ENCODE measurements at regions not wholly inside any gene's neighbourhood (a gene's known extent, or its start where the extent isn't known, plus 50 kb on each side); places are given as distances from the start of the nearest gene placed in this dataset.
A peak's percentile ranks its signal among the peaks of the same experiment; 100 is the strongest.

- Histone ChIP-seq H3K4me2 (no peak overlapping the region), H3K4me3 (no peak overlapping the region), H3K27ac (no peak overlapping the region), H4K20me1 (ENCODE audit: insufficient read depth, poor library complexity, severe bottlenecking) (no peaks in the 10 kb centered on the region), H3K9me2 (replicated peaks; ENCODE audit: insufficient read depth) (no peaks in the 10 kb centered on the region), H3K27me3 (peaks cover 6% of the 10 kb centered on the region), H2AFZ (no peak overlapping the region), H3K4me1 (ENCODE audit: insufficient read depth) (peaks cover 19% of the 10 kb centered on the region), H3K79me2 (no peaks in the 10 kb centered on the region), H3K36me3 (replicated peaks; ENCODE audit: insufficient read depth, low read depth) (no peaks in the 10 kb centered on the region), H3K9me3 (ENCODE audit: low read depth) (no peaks in the 10 kb centered on the region)
- WGBS (ENCODE audit: low lambda C conversion rate, missing lambda C conversion rate) = 71% methylated on average over 9 of the region's 10 CpGs
- no peak for DNase-seq (ENCODE audit: low spot score)
- TF ChIP-seq CTCF (IDR thresholded peaks at IDR 0.05; ENCODE audit: poor library complexity) (no peak), EZH2phosphoT487 (IDR thresholded peaks at IDR 0.05; ENCODE audit: low read depth, severe bottlenecking, unreplicated experiment) (no peak), EZH2 (IDR thresholded peaks at IDR 0.05; ENCODE audit: borderline replicate concordance) (no peak)
Measured at GRCh38 chr2:207256476-207257207, 90.9 kb upstream of the KLF7 start.

- WGBS (ENCODE audit: low lambda C conversion rate, missing lambda C conversion rate) = 59% methylated on average over 11 of the region's 11 CpGs
- DNase-seq (ENCODE audit: low spot score) = no peak
- no peaks in the 10 kb centered on the region for H3K36me3 ChIP-seq (replicated peaks; ENCODE audit: insufficient read depth, low read depth)
- H3K9me3 ChIP-seq (ENCODE audit: low read depth) = no peaks in the 10 kb centered on the region
- no peaks in the 10 kb centered on the region for H3K9me2 ChIP-seq (replicated peaks; ENCODE audit: insufficient read depth)
- H4K20me1 ChIP-seq (ENCODE audit: insufficient read depth, poor library complexity, severe bottlenecking) = no peaks in the 10 kb centered on the region
- H3K4me1 ChIP-seq (ENCODE audit: insufficient read depth) = peaks cover 19% of the 10 kb centered on the region
- no peak for TF ChIP-seq CTCF (IDR thresholded peaks at IDR 0.05; ENCODE audit: poor library complexity)
- no peak for TF ChIP-seq EZH2 (IDR thresholded peaks at IDR 0.05; ENCODE audit: borderline replicate concordance)
- no peak for TF ChIP-seq EZH2phosphoT487 (IDR thresholded peaks at IDR 0.05; ENCODE audit: low read depth, severe bottlenecking, unreplicated experiment)
- H3K27me3 ChIP-seq = peaks cover 6% of the 10 kb centered on the region
- H3K4me2 ChIP-seq = no peak overlapping the region
- H3K79me2 ChIP-seq = no peaks in the 10 kb centered on the region
- H3K27ac ChIP-seq = peak overlapping the region; percentile 20
- H3K4me3 ChIP-seq = no peak overlapping the region
- H2AFZ ChIP-seq = no peak overlapping the region
Measured at GRCh38 chr2:207257251-207258250, 91.8 kb upstream of the KLF7 start.

- Histone ChIP-seq H4K20me1 (ENCODE audit: insufficient read depth, poor library complexity, severe bottlenecking) (no peaks in the 10 kb centered on the region), H3K4me2 (no peak overlapping the region), H3K4me3 (no peak overlapping the region), H3K4me1 (ENCODE audit: insufficient read depth) (peaks cover 19% of the 10 kb centered on the region), H3K36me3 (replicated peaks; ENCODE audit: insufficient read depth, low read depth) (no peaks in the 10 kb centered on the region), H3K27me3 (peaks cover 6% of the 10 kb centered on the region), H3K9me3 (ENCODE audit: low read depth) (no peaks in the 10 kb centered on the region), H3K27ac (peak overlapping the region; percentile 20), H3K79me2 (no peaks in the 10 kb centered on the region), H2AFZ (no peak overlapping the region), H3K9me2 (replicated peaks; ENCODE audit: insufficient read depth) (no peaks in the 10 kb centered on the region)
- no peak for TF ChIP-seq CTCF (IDR thresholded peaks at IDR 0.05; ENCODE audit: poor library complexity)
- TF ChIP-seq EZH2 (IDR thresholded peaks at IDR 0.05; ENCODE audit: borderline replicate concordance) = no peak
- 61% methylated on average over 6 of the region's 6 CpGs for WGBS (ENCODE audit: low lambda C conversion rate, missing lambda C conversion rate)
- DNase-seq (ENCODE audit: low spot score) = peak; percentile 79
Measured at GRCh38 chr2:207258263-207258991, 92.7 kb upstream of the KLF7 start.
